Ovary (tissue), 3 donors: ENCODE measurements at regions not wholly inside any gene's neighbourhood (a gene's known extent, or its start where the extent isn't known, plus 50 kb on each side); places are given as distances from the start of the nearest gene placed in this dataset.

Experiments used
- CTCF ChIP-seq, 3 donors: fragments of 450-650 bp in 2 of 3; fragments of 200-600 bp in 1 of 3; IDR thresholded peaks; one replicate each; pipeline versions ENCODE4 v1.5.1 to v1.8.0; 2016 to 2022; ENCODE audit warnings: antibody characterized with exemption in 3 of 3, mild to moderate bottlenecking in 1 of 3
- EP300 ChIP-seq: sonication (generic); formaldehyde crosslinking; IDR thresholded peaks from one replicate; pipeline ENCODE4 v1.6.1; 2017; ENCODE audit warnings: antibody characterized with exemption
- donor health status: DM: no; HTN: no; CAD: no.

DNA sequence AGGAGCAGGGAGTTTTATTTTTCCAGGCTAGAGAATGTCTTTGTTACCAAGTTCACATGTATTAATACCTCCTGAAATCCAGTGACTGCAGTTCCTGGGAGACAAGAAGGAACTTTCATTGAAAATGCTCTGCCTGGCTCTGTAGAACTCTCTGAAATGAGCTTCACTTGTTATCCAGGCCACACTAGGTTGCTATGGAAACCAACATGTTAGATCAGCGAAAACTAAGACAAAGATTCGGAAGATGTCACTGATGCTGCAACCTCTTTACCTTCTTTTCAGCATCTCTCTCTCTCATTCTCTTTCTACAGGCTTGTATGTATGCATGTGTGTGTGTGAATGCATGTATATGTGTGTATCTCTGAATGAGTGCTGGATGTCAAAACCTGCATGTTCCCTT is 218.5 kb downstream of the TRIB2 start:
- no peak for TF ChIP-seq CTCF (IDR thresholded peaks at IDR 0.05)
- TF ChIP-seq EP300, result no peak
